Activated B cell treated with CpG ODN at 0.5 μM for 24 hours (primary cell): ENCODE measurements at regions not wholly inside any gene's neighbourhood (a gene's known extent, or its start where the extent isn't known, plus 50 kb on each side); places are given as distances from the start of the nearest gene placed in this dataset.

Experiments
- ATAC-seq: fragments of 200-7000 bp; cut with Tn5 transposase; one replicate; pipeline ENCODE4 v1.10.0; 2021; ENCODE audit warnings: low read depth, mild to moderate bottlenecking, moderate library complexity
- CTCF ChIA-PET: fragments of 350-600 bp; sonication (Branson Sonifier 250); formaldehyde crosslinking; loops from one replicate; lab custom pipeline; 2021; ENCODE audit warnings: antibody characterized with exemption; lab: Charles Lee
- POLR2A ChIA-PET: fragments of 350-600 bp; sonication (Branson Sonifier 250); formaldehyde crosslinking; loops from one replicate; lab custom pipeline; 2021; ENCODE audit warnings: antibody characterized with exemption; lab: Charles Lee
- DNase-seq: peaks from one replicate; pipeline ENCODE4 v3.0.0; 2022
- H3K27ac Mint-ChIP-seq: one replicate; pipeline ENCODE4 v1.8.0; 2020; ENCODE audit warnings: mixed read lengths
- H3K27me3 Mint-ChIP-seq: one replicate; pipeline ENCODE4 v1.8.0; 2021; ENCODE audit warnings: mixed read lengths
- H3K36me3 Mint-ChIP-seq: one replicate; pipeline ENCODE4 v1.8.0; 2021; ENCODE audit warnings: low read depth, mixed read lengths
- H3K4me1 Mint-ChIP-seq: one replicate; pipeline ENCODE4 v1.8.0; 2021; ENCODE audit warnings: mixed read lengths
- H3K4me3 Mint-ChIP-seq: one replicate; pipeline ENCODE4 v1.8.0; 2020; ENCODE audit warnings: mild to moderate bottlenecking, mixed read lengths
- H3K9me3 Mint-ChIP-seq: one replicate; pipeline ENCODE4 v1.8.0; 2020; ENCODE audit warnings: mixed read lengths
- CTCF ChIP-seq: fragments of 200-600 bp; IDR thresholded peaks from one replicate; pipeline ENCODE4 v1.8.0; 2022; ENCODE audit warnings: antibody characterized with exemption, mild to moderate bottlenecking
- intact Hi-C: fragments of 100-400 bp; cut with micrococcal nuclease; formaldehyde crosslinking; loops from one replicate; pipeline ENCODE4 v1.15.1; 2024

GRCh38 chr16:35909351-35909954, 2450.0 kb downstream of the TP53TG3F start:
- TF ChIP-seq CTCF: no peak
- ChIA-PET POLR2A (no interaction called here), CTCF (no interaction called here)
- Mint-ChIP-seq H3K27ac (no peak overlapping the region), H3K4me3 (no peak overlapping the region), H3K27me3 (no peaks in the 10 kb centered on the region), H3K36me3 (no peaks in the 10 kb centered on the region), H3K9me3 (peaks cover 39% of the 10 kb centered on the region), H3K4me1 (no peaks in the 10 kb centered on the region)
- DNase-seq (no peak), ATAC-seq (no peak)
- intact Hi-C loops: no loop called here

- DNase-seq (no peak), ATAC-seq (no peak)
- H3K9me3 Mint-ChIP-seq: peaks cover 38% of the 10 kb centered on the region
Observed at GRCh38 chr16:35910409-35910808, 2451.0 kb downstream of the TP53TG3F start.

GRCh38 chr16:35911899-35912298, 2452.5 kb downstream of the TP53TG3F start:
- Mint-ChIP-seq H3K4me1 (no peaks in the 10 kb centered on the region), H3K4me3 (no peak overlapping the region), H3K27me3 (no peaks in the 10 kb centered on the region), H3K27ac (no peak overlapping the region), H3K9me3 (peaks cover 26% of the 10 kb centered on the region), H3K36me3 (no peaks in the 10 kb centered on the region)
- DNase-seq (no peak), ATAC-seq (no peak)
- POLR2A ChIA-PET: no interaction called here
- no peak for TF ChIP-seq CTCF
- CTCF ChIA-PET: no interaction called here
- intact Hi-C loops: no loop called here

More at GRCh38 chr16:35910409-35910808, 2451.0 kb downstream of the TP53TG3F start:
- intact Hi-C loops: no loop called here
- no peak overlapping the region for H3K27ac Mint-ChIP-seq
- H3K27me3 Mint-ChIP-seq: no peaks in the 10 kb centered on the region
- POLR2A ChIA-PET: no interaction called here
- CTCF ChIA-PET: no interaction called here
- no peak for TF ChIP-seq CTCF
- H3K4me1 Mint-ChIP-seq: no peaks in the 10 kb centered on the region
- H3K36me3 Mint-ChIP-seq: no peaks in the 10 kb centered on the region
- H3K4me3 Mint-ChIP-seq: no peak overlapping the region

- Mint-ChIP-seq H3K4me3 (no peak overlapping the region), H3K9me3 (peaks cover 7% of the 10 kb centered on the region), H3K36me3 (no peaks in the 10 kb centered on the region), H3K4me1 (no peaks in the 10 kb centered on the region), H3K27ac (no peak overlapping the region), H3K27me3 (no peaks in the 10 kb centered on the region)
- no peak for DNase-seq
- ChIA-PET POLR2A (no interaction called here), CTCF (no interaction called here)
- ATAC-seq: no peak
- intact Hi-C loops: no loop called here
- TF ChIP-seq CTCF: no peak
Observed at GRCh38 chr16:35931722-35932121, 2472.3 kb downstream of the TP53TG3F start.
